ENCODE measurements at regions not wholly inside any gene's neighbourhood (a gene's known extent, or its start where the extent isn't known, plus 50 kb on each side); places are given as distances from the start of the nearest gene placed in this dataset.

DNA sequence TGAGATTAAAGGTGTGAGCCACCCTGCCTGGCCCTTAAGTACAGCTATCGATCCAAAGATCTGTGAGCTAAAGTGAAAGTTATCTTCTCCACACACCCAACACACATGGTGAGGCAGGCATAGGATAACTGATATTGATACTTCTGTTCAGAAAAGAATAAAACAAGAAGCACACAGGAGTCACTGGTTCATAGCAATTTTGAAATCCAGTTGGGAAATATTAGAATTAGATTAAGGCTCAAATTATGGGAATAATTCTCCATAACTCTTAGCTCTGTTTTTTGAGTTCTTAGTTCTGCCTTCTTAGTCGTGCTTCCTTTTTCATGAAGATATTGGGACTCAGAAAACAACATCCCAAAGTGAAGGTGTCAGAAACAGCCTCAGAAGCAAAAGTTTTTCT is 186.0 kb upstream of the PLXNC1 start:
- no peak for DNase-seq
- intact Hi-C loops (cut with DNase I) = no loop called here
- TF ChIP-seq, protein P1, sequence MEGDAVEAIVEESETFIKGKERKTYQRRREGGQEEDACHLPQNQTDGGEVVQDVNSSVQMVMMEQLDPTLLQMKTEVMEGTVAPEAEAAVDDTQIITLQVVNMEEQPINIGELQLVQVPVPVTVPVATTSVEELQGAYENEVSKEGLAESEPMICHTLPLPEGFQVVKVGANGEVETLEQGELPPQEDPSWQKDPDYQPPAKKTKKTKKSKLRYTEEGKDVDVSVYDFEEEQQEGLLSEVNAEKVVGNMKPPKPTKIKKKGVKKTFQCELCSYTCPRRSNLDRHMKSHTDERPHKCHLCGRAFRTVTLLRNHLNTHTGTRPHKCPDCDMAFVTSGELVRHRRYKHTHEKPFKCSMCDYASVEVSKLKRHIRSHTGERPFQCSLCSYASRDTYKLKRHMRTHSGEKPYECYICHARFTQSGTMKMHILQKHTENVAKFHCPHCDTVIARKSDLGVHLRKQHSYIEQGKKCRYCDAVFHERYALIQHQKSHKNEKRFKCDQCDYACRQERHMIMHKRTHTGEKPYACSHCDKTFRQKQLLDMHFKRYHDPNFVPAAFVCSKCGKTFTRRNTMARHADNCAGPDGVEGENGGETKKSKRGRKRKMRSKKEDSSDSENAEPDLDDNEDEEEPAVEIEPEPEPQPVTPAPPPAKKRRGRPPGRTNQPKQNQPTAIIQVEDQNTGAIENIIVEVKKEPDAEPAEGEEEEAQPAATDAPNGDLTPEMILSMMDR (IDR thresholded peaks at IDR 0.05) = no peak
- no peak for TF ChIP-seq POLR2A (IDR thresholded peaks at IDR 0.05)
- no peaks in the 10 kb centered on the region for H3K36me3 ChIP-seq
- no peak overlapping the region for H3K4me3 ChIP-seq (replicated peaks in 1 of 3)
- H3K27ac ChIP-seq = no peak overlapping the region
- no peaks in the 10 kb centered on the region for H3K27me3 ChIP-seq
- 48 to 92% methylated on average over 2 of the region's 2 CpGs for WGBS, 2 donors
- H3K9me3 ChIP-seq = no peaks in the 10 kb centered on the region
- no peaks in the 10 kb centered on the region for H3K4me1 ChIP-seq

DNA sequence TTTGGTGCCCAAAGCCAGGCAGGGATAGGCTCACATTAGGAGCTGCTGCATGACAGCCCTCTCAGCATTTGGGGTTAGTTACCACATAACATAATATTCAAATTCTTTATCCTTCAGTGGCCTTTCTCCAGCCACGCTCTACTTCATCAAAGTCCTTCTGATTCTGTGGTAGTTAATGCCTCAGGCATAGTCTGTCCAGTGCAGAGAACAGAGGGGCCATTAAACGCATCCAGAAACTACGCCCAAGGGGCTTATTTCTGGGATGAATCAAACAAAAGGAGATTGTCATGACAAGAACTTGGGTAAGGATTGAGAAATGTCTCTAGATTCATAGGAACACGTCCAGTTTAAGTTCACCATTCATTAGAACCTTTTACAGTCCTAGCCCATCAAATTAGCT is 183.4 kb upstream of the PLXNC1 start:
- TF ChIP-seq, protein P1 (IDR thresholded peaks at IDR 0.05) = no peak
- TF ChIP-seq POLR2A (IDR thresholded peaks at IDR 0.05) = no peak
- Histone ChIP-seq H3K27ac (no peak overlapping the region), H3K4me1 (no peaks in the 10 kb centered on the region), H3K9me3 (no peaks in the 10 kb centered on the region), H3K36me3 (no peaks in the 10 kb centered on the region), H3K4me3 (replicated peaks in 1 of 3) (no peak overlapping the region), H3K27me3 (no peaks in the 10 kb centered on the region)
- WGBS, 2 donors = 88 to 91% methylated on average over 4 of the region's 4 CpGs
- no peak for DNase-seq
- intact Hi-C loops (cut with DNase I) = no loop called here

DNA sequence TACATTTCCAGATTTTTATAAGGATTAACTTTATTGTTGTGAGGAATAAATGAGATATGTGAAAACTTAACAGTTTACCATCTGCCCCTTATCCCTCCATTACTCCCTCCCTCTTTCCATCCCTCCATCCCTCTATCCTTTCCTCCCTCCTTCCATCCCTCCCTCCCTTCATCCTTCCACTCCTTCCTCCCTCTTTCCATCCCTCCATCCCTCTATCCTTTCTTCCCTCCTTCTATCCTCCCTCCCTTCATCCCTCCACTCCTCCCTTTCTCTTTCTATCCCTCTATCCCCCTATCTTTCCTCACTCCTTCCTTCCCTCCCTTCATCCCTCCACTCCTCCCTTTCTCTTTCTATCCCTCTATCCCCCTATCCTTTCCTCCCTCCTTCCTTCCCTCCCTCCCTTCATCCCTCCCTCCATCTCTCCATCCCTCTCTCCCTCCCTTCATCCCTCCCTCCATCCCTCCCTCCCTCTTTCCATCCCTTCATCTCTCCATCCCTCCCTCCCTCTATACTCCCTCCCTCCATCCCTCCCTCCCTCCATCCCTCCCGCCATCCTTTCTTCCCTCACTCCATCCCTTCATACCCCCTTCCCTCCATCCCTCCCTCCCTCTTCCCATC is 181.8 kb upstream of the PLXNC1 start:
- WGBS, 2 donors = 80% methylated on average over 1 of the region's 1 CpG; no CpG with 5 or more reads in 1 of the 2 donors
- Histone ChIP-seq H3K4me3 (replicated peaks in 1 of 3) (no peak overlapping the region), H3K36me3 (no peaks in the 10 kb centered on the region), H3K4me1 (no peaks in the 10 kb centered on the region), H3K27me3 (no peaks in the 10 kb centered on the region), H3K9me3 (no peaks in the 10 kb centered on the region), H3K27ac (no peak overlapping the region)
- TF ChIP-seq, protein P1 (IDR thresholded peaks at IDR 0.05) = no peak
- intact Hi-C loops (cut with DNase I) = no loop called here
- DNase-seq = no peak

DNA sequence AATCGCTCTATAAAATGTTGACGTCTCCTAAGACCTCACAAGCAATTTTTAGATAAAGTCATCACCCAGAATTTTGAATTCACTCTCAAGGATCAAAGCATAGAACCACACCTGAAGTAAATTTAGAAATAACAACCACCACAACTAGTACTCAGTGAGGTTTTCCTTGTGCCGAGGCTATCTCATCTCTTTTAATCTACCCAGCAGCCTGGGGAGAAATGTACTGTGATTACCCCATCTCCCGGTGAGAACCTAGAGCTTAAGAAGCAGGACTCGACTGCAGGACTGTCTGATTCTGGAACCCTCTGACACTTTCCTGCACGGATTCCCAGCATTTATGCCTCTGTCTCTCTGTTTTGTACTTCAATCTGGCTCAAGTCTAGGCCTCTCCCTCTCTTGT is 180.9 kb upstream of the PLXNC1 start:
- no peaks in the 10 kb centered on the region for H3K9me3 ChIP-seq
- no peak overlapping the region for H3K27ac ChIP-seq
- H3K4me1 ChIP-seq = peaks cover 0 to under 1% of the 10 kb centered on the region in 2 donors
- no peaks in the 10 kb centered on the region for H3K27me3 ChIP-seq
- whole genome bisulfite sequencing, 2 donors = 82 to 87% methylated on average over 6 of the region's 6 CpGs
- TF ChIP-seq, protein P1 (IDR thresholded peaks at IDR 0.05) = no peak
- no peak for TF ChIP-seq POLR2A (IDR thresholded peaks at IDR 0.05)
- H3K4me3 ChIP-seq (replicated peaks in 1 of 3) = no peak overlapping the region
- DNase-seq = no peak
- no peaks in the 10 kb centered on the region for H3K36me3 ChIP-seq
- intact Hi-C loops (cut with DNase I) = no loop called here

DNA sequence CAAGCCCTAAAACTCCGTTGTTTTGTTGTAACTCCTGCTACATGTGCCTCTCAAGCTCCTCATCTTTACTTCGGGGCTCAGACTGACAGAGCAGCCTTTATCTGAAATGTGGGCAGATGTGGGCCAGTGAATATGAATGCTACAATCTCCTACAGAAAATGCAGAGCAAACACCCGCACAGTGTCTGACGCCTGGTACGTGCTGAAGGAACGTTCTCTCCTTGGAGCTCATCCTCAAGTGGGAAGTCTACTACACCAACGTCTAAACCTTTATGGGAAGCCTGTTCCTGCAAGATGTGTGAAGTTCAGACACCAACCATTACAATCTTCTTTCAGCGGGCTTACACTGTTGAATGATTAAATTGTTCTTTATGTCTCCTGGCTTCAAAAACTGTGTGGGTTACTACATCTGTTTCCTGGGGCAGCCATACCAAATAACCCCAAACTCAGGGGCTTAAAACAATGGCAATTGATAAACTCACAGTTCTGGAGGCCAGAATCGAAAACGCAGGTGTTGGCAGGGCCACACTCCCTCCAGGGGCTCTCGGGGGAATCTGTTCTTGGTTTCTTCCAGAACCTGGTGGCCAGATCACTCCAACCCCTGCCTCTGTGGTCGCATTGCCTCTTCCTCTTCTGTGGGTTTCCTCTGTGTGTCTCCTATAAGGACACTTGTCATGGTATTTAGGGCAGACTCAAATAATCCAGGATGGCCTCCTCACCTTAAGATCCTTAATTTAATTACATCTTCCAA is 179.7 kb upstream of the PLXNC1 start:
- Histone ChIP-seq H3K27ac (no peak overlapping the region), H3K4me3 (replicated peaks in 1 of 3) (no peak overlapping the region), H3K9me3 (no peaks in the 10 kb centered on the region), H3K27me3 (no peaks in the 10 kb centered on the region), H3K36me3 (no peaks in the 10 kb centered on the region), H3K4me1 (peaks cover 0 to 7% of the 10 kb centered on the region in 2 donors)
- TF ChIP-seq POLR2A (IDR thresholded peaks at IDR 0.05) = no peak
- no peak for DNase-seq
- WGBS, 2 donors = 90 to 92% methylated on average over 12 of the region's 12 CpGs
- intact Hi-C loops (cut with DNase I) = no loop called here

Data from thyroid gland (tissue), 4 donors.